RPMI7951 (cell line): ENCODE measurements at regions not wholly inside any gene's neighbourhood (a gene's known extent, or its start where the extent isn't known, plus 50 kb on each side); places are given as distances from the start of the nearest gene placed in this dataset.

ENCODE experiments used
- DNase-seq: peaks from one replicate; pipeline ENCODE4 v3.0.0-alpha.2; 2012; ENCODE audit warnings: low read depth

GRCh38 chr3:81968658-81969057, 207.2 kb upstream of the GBE1 start:
- DNase-seq, result no peak

DNA sequence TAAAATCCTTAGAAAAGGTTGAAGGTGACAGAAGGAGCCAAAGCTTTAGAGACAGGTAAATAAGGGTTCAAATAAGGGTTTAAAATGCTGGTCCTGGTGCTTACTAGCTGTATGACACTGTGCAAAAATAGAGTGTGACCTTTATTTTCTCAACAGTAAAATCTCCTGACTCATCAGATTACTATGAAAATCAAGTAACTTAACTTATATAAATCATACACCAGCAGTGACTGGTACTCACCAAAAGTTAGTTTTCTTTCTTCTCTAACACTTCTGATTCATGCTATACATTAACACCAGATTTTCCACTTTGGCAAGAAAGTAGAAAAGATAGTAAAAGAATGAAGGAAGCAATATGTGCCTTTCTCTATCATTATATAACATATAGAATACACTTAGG, 205.9 kb upstream of the GBE1 start:
- DNase-seq, result no peak

GRCh38 chr3:81965696-81966095, 204.3 kb upstream of the GBE1 start:
- DNase-seq, result no peak

DNA sequence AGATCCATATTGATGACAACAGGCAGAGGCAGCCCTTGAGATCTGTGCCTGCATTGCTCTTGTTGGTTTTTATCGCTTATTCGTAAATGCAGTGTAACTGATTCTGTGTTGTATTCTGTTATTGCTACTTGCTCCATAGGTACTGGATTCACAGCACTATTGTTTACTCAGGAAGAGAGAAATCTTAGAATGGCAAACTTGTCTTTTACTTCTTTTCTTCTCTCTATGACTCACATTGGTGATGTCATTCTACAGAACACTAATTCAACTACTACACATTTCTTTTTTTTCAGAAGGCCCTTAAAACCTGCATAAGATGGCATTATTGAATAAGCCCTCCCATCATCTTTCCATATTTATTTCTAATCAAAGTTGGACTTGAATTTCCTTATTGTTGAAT, 201.0 kb upstream of the GBE1 start:
- DNase-seq, result no peak

GRCh38 chr3:81958972-81959640, 197.7 kb upstream of the GBE1 start:
- DNase-seq, result peak; percentile 19

- DNase-seq, result no peak
Observed at GRCh38 chr3:81955878-81956277, 194.4 kb upstream of the GBE1 start.

- DNase-seq, result no peak
Observed at GRCh38 chr3:81953111-81953510, 191.7 kb upstream of the GBE1 start.

- DNase-seq, result no peak
Observed at GRCh38 chr3:81952141-81952540, 190.7 kb upstream of the GBE1 start.

DNA sequence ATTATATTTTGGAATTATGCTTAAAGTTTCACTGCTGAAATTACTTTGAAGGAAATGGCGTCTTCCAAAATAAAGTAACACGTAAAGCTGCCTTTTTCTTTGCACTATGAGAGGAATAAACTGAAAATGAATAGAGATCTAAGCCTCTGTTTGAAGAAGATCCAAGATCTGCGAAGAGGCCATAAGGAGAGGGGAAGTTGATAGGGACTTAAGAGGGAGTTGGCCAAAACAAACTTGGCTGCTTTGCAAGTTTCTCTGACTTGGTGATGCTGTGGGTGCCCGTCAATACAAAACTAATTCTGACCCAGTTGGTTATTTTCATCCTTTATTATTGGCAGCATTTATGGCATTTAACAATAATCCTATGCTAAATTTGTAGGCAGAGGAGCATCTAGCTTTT, 190.2 kb upstream of the GBE1 start:
- no peak for DNase-seq

GRCh38 chr3:81951106-81951505, 189.7 kb upstream of the GBE1 start:
- DNase-seq, result no peak

DNA sequence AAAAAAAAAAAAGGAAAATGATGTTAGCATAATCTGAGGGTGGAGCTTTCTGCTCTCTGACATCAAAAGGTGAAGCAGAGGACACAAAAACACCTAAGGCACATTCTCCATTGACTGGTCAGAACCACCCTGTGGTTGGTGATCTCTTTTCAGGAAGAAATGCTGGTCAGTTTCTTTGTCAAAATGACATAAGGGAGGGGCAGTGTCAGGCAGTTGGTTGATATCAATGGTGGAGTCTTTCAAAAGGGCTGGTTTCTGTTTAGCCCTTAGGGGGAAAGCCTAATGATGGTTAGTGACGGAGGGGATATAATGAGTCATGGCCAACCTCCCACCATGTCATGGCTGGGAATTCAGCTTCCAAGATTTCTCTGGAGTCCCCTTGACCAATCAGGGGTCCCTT, 185.9 kb upstream of the GBE1 start:
- DNase-seq, result peak; percentile 62

DNA sequence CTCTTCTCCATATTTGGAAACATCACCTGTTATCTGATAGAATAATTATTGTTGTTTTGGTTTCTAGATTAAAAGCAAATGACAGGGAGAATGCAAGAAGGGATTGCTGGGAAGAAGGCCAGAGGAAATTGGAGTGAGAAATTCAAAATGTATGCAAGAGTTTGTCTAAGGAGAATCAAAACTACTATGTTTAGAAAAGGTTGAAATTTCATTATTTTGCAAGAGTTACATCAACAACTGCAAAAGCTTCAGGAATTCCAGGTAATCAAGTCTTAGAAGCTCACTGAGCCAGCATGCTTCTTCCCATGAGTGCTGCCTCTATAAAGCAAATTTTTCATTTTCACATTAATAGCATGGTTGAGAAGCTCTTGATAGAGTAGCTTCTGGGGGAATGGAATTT, 177.2 kb upstream of the GBE1 start:
- DNase-seq, result no peak

GRCh38 chr3:81936817-81937216, 175.4 kb upstream of the GBE1 start:
- no peak for DNase-seq

DNA sequence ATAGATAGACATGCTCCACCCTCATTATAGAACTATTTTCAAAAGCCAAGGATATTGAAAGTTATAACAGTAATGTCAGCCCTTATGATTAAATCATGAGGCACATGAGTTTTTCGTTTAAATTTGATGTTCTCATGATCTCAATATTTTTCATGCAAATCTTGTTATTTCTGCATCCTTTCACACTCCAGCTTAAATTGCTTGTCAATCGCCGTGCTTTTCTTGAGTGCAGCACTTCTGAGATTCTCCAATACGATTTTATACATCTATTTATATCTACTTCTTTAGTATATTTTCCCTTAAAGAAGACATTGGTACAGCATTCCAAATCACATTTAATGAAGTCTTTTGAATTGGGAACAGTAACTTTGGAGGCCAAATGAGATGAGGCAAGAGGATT, 171.2 kb upstream of the GBE1 start:
- DNase-seq, result no peak

GRCh38 chr3:81931265-81932251, 170.1 kb upstream of the GBE1 start:
- peak; percentile 14 for DNase-seq

- DNase-seq, result no peak
Observed at GRCh38 chr3:81929697-81930096, 168.3 kb upstream of the GBE1 start.

DNA sequence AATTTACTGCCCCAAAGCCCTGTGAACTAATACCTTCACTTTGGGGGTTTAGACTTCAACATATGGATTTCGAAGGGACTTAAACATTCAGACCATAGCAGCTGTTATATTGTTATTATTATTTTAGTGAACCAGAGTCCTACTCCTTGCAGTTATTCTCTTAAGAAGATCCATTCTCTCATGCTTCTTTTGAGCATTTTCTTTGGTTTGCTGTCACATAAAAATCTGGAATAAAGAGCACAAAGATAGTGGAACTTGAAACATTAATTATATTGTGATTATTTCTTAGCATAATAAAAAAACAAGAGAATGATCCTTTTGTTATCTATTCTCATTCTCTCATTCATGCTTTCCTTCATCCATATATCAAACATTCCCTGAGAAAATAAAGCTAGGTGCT, 166.4 kb upstream of the GBE1 start:
- no peak for DNase-seq

DNA sequence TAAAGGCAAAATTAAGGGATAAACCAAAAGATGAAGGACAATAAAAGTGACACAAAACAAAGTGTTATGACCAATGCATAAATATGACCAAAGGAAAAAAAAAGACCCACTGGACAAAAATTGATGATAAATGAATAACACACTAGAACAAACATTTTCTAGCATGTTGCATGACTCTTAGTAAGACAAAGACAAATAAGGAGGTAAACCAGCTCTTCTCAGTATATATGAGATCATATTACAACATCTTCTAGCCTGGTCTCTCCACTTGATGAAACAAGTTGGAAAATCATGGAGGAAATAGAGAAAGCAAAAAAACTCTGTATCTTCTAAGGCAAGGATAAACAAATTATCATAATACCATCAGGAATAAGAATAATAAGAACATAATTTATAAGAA, 163.9 kb upstream of the GBE1 start:
- DNase-seq, result no peak

DNA sequence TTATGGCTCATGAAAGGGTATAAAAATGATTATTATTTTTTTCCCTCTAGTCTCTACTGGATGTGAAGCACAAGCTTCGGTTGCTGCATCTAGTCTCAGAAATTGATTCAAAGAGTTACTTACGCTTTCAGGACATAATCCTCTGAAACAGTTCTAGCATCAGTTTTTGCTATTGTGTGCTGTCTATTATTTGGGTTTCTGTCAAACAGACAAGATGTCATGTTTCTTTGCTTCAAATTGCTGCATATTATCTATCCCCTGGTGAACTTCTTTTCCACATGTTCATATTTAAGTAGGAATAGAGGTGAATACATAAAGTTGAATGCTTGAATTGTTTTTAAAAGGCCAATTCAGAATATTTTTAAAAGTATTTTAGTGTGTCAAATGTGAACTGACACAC, 161.6 kb upstream of the GBE1 start:
- DNase-seq, result no peak

DNA sequence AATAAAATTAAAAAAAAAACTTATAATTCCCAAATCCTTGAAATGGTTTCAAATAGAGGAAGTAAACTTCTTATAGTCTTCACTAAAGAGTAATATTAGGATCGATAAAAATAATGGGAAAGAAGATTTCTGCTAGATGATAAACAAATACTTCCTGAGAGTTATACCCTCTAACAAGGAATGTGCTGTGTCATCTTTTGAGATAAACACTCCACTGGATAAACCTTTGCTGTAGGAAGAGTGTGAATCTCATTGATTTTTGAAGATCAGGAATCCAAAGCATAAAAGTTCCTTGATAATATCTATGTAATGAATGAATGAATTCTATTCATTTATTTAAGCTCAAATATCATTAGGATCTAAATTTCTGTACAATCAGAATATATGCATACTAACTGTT, 161.0 kb upstream of the GBE1 start:
- DNase-seq, result no peak

DNA sequence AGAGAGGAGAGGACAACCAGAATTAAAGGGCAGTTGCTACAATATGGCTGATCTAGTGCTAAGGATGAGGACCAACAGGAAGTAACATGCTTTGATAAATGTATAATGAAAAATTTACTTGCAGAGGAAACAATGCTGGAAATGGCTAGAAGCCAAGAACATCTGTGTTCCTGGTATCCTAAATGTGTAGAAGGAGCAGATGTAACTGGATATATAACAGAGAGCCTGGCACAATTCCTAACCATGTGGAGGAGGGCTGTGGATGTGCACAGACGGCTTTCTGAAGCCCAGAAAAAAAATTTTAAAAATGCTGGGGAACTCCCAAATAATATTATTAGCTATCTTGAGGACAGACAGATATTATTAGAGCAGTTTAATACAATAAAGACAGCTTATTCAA, 159.4 kb upstream of the GBE1 start:
- no peak for DNase-seq

DNA sequence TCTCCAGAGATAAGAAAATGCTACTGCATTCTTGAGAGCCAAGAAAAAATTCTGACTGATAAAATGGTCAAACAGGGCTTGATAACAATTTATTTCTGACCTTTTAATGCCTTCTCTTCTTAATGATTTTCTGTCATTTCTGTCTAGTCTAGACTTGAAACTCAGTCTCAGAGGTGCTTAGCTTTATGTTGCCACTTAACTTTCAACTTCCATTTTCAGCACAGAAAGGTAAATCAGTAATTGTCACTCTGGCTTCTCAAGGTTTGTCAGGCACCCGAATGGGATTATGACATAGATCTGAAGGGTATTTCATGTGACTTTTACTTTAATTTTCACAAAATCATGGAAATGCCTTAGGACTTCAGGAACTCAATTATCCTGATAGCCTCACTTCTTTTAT, 155.4 kb upstream of the GBE1 start:
- DNase-seq, result no peak
